ENCODE measurements at regions not wholly inside any gene's neighbourhood (a gene's known extent, or its start where the extent isn't known, plus 50 kb on each side); places are given as distances from the start of the nearest gene placed in this dataset.

GRCh38 chr2:58291726-58292438 is 50.8 kb upstream of the FANCL start:
- DNase-seq (ENCODE audit: low read depth in 2 of 2): no peak

All from stimulated activated CD4-positive, alpha-beta T cell treated with anti-CD3 and anti-CD28 coated beads, Interleukin-4, amount 100 ng/mL, for 48 hours (primary cell).